ENCODE measurements at regions not wholly inside any gene's neighbourhood (a gene's known extent, or its start where the extent isn't known, plus 50 kb on each side); places are given as distances from the start of the nearest gene placed in this dataset.

DNA sequence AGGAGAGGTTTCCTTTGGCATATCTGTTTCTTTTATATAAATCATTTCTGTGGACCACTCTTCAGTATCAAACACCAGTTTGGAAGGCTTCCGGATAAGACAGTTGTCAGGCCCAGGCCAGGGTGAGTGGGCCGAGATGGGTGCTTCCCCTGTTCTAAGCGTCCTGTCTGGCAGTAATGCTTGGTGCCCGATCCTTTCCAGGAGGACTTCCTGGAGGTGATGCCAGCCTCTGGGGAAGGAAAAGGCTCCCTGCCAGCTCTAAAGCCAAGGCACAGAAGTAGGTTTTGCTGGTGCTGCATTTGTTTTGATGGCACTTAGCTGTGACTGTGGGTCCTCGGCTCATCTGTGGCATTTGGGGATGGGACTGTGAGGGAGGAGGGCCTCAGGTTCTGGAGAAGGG lies 124.4 kb upstream of the RTL1 start:
- no peak for DNase-seq

DNA sequence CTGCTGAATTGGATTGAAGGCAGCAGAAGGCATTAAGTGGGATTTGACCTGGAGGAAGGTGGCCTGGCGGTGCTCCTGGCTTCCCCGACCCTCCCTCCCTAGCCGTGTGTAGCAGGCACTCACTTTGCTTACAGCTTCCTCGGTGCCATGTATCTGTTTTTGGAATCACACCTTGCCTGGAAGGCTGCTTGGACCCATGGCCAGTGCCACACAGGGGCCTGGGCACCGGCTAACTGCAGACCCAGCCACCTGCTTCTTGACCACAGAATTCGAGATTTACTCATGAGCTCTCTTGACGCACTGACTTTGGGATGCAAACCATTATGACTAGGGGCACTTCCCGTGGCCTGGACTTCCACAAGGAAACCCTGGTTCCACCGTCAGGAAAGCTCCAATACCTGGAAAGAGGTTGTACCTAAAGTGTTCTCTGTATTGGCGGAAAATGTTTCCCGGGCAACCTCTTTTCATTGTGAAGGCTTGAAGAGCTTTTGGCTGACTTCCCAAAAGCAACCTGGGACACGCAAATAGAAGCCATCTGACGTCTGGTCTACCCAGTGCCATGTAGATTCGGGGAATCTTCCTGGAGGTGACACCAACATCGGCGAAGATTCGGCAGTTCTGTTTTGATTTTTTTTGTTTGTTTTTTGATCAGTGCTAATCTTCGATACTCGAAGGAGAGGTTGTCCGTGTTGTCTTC lies 125.6 kb upstream of the RTL1 start:
- peak; percentile 86 for DNase-seq

DNA sequence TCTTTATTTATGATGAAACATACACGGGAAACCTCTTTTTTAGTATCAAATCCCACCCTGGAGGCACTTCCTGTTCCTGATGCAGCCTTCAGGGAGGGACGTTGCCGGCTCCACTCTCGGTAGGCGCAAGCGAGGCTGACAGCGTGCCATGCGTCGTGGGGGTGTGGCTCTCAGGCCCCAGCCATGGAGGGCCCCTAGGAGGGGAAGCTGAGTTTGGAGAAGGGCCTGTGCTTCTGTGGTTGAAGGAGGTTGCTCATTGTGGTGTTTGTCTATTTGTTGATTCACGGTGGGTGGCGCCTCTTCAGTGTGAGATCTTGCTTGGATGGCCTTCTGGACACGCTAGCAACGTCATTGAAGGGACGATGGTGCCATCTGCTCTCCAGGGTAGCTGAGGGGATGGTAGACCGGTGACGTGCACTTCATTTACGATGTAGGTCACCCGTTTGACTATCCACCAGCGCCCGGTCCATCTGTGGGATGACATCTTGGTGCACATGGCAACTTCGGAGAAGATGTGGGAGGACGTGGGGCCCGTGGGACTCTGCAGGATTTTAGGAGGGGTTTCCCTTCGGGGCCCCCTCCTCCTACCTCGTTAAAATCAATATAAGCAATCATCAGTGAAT lies 126.3 kb upstream of the RTL1 start:
- DNase-seq = peak; percentile 63

DNA sequence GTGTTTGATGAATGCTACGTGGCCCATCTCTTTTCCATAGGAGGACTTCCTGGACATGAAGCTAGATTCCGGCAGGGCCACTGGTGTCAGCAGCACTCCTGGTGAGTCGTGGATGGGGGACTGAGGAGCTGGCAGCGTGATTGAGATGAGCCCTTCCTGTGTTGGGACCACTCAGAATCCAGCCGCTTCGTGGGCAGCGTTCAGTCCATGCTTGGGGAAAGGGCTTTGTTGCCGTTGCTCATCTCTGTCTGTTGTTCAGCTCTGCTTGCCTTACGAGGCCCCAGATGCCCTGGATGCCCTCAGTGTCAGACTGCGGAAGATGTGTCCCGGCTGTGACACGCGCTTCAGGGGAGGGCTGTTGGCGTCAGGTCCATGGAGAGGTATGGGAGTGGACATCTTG lies 127.1 kb upstream of the RTL1 start:
- DNase-seq = no peak

DNA sequence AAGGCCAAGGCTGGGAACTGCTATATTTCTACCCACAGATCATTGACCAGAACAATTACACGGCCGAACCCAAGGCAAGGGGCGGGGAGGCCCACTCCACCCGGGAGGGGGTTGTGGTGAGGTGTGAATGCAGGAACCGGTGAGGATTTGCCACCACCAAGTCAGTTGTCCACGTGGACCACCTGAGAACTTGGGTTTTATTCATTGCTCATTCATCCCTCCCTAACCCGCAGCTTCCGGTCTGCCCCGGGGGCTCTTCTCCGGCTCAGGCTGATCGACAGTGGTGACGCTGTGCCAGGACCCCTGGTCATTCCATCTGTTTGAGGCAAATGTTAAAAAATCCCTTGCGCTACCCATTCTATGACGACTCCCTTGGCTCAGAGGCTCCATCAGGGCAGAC lies 127.7 kb upstream of the RTL1 start:
- no peak for DNase-seq

DNA sequence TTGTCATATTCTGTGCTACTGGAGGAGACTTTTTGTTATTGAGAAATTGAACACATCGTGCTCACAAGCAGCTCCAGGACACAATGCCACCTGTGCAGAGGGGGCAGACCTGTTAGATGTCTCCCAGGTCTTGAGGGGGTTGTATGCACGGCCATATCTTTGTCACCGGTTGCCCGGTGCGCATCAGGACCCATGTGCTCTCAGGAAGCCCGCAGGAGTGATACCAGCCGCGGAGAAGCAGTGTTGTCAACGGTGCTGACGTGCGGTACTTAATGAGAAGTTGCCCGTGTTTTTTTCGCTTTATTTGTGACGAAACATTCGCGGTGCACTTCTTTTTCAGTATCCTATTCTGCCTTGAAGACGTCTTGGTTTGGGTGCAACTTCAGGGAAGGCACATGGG lies 128.2 kb upstream of the RTL1 start:
- DNase-seq = no peak

DNA sequence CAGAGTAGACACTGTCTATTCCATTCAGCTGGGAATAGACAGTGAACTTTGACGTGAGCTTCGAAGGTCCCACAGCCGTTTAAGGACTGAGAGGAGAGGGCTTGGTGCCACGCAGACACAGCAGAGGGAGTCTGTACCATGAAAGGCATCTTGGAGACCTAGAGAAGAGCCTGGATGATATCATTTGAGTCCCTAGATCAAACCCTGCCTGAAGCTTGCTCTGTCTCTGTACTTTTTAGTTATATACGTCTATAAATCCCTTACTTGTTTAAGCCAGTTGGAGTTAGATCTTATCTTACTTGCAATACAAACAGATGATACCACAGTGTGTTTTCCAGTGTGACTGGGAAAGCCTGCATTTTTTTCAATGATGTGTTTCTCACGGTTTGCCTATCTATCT lies 128.9 kb upstream of the RTL1 start:
- DNase-seq = no peak

DNA sequence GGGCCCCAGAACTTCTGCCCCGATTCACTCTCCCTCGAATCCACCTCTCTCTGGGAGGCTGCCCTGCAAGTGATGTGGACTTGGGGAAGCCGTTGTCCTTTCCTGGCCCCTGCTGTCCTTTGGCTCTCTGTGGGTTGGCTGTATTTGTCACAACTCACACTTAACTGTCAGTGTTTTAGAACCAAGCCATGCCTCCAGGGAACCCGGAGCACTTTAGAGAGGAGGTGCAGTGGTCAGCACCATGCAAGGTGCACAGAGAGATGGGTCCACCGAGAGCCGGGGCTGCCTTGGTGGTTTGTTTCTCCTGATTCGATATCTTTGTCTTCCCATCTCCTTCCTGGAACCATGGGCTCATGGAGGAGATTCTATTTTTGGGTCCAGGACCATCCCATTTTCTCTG lies 129.5 kb upstream of the RTL1 start:
- DNase-seq = no peak

DNA sequence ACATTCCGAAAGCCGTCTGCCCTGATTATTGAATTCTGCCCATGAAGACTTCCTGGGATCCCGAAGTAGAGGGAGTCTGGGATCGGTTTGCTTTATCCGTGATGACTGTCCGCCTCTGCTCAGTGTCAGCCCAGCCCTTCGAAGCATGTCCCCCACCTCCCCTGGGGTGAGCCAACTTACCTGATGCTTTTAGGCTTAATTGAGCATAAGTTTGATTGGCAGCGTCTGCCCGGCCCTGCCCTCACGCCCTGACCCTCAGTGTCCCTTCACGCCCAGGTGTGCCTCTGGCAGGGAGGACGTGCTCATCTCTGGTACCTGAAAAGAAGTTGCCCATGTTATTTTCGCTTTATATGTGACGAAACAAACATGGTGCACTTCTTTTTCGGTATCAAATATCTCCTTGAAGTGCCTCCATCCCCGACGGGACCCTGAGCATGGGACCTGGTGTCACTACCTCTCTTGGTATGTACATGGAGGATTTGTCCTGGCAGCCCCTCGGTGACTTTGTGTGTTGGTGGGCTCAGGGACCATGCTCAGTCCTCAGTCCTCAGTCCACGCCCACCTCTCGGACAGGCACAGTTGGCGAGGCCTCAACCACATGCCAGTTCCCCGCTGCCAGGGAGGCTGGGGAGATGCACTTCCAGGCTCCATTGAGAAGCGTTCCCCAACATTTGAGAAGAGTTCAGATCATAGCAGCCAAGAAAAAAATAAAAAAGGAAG lies 130.1 kb upstream of the RTL1 start:
- no peak for DNase-seq

DNA sequence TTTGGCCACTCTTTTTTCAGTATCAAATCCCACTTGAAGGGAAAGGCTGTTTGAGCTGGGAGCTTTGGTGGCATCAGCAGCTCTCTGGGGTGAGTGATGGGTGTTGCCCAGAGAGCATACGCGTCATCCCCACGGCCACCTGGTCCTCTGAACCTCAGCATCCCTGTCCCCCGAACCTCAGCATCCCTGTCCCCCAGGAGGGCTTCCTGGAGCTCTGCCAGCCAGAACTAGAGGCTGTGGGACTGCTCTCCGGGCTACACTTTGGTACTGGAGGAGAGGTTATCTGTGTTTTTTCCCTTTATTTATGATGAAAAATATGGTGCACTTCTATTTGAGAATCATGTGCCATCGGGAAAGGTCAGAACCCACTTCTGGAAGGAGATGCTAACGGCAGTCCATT lies 131.5 kb upstream of the RTL1 start:
- no peak for DNase-seq

DNA sequence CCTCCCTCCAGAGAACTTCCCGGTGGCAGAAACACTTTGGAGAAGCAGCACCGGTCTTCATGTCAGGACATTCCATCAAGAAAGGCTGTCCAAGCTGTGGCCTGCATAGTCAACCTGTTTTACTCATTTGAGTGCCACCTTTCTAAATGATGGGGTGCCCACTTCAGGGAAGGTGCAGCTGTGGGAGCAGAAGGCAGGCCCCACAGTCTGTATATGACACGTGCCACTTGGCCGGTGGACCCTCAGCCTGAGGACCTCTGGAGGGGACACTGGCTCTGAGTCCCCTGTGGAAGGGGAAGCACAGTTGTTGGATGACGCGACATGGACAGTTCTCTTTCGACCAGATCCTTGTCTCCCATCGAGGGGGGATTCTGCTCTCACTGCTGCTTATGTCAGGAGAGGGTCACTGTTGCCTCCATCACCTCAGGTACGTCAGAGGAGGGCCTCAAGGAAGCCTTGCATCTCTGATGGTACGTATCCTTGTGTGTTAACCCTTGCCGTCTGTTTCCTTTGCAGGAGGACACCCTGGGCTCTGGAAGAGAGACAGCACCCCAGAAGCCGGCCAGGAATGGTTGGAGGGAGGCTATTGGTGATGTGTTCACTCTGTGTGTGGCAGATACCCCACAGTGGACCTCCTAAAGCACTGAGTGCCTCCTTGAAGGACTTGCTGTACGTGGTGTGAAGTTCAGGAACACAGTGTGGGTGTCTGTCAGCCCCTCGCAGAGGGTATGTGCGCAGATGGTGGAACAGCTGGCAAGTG lies 132.1 kb upstream of the RTL1 start:
- DNase-seq = no peak

DNA sequence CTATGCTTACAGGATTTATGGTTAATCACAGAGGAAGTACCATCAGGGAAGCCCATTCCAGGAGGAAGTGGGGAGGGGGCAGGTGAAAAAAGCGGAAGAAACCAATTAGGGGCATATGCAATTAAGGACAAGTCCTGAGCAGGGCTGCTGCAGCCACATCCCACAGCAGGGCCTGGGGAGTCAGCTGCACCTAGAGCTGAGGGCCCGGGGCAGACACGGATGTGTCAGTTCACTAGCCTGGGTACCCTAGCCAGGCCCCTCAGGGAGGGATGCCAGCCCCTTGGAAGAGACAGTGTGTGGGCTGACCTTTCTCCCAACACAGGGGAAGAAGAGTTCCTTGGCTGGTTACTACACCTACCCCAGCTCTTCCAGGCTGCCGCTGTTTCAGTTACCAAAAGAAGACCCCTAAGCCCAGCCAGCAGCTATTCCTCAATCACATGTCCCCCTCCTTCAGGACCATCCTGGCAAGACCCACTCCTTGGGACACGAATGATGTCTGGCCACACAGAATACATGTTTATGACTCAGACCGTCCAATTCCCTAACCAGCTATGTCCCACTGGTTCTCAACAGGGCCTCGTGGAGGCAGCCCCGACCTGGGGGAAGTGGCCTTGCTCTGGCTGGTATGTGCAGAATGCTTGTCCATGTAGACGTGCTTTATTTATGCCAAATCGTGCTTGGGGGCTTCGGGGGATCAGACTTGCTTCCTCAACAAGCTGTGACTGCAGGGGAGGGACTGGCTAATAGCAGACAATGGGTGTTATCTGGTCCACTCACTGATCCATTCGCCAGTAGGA lies 133.7 kb upstream of the RTL1 start:
- no peak for DNase-seq

DNA sequence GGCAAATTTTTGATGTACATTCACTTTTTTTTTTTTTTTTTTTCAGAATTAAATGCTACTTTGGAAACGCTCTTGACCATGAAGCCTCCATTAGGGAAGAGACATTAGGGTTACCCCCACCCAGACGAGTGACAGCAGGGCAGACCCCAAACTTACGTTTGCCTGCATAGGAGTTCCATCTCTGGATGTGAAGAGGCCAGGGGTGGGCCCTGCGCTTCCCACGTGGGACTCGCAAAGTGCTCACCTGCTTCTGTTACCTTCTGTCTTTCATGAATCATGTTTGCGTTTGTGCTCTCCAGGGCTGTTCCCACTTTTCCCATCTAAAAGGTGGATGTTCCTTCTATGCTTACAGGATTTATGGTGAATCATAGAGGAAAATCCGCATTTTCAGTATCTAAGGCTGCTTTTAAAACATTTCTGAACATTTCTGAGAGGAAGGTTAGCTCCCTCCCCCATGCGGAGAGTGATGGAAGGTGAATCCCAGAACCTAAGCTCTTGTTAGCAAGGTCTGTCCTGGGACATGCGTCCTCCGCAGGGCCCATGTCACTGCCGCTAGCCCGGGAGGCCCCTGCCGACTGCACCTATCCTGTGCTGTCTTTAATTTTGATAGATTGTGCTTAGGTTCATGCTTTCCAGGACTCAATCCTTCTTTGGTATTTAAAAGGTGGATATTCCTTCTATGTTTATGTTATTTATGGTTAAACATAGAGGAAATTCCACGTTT lies 135.7 kb upstream of the RTL1 start:
- no peak for DNase-seq

DNA sequence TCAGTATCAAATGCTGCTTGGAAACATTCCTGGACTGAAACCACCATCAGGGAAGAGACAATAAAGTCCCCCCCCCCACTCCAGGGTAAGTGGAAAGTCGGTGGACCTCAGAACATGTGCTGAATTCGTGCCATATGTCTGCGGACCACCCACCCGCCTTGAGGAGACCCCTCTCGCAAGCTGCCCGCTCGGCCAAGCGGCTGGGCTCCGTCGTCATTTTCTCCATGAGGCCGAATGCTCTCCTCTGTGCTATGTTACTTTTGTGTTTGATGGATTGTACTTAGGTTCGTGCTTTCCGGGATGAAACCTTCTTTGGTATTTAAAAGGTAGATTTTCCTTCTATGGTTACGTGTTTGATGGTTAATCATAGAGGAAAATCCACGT lies 136.2 kb upstream of the RTL1 start:
- no peak for DNase-seq

DNA sequence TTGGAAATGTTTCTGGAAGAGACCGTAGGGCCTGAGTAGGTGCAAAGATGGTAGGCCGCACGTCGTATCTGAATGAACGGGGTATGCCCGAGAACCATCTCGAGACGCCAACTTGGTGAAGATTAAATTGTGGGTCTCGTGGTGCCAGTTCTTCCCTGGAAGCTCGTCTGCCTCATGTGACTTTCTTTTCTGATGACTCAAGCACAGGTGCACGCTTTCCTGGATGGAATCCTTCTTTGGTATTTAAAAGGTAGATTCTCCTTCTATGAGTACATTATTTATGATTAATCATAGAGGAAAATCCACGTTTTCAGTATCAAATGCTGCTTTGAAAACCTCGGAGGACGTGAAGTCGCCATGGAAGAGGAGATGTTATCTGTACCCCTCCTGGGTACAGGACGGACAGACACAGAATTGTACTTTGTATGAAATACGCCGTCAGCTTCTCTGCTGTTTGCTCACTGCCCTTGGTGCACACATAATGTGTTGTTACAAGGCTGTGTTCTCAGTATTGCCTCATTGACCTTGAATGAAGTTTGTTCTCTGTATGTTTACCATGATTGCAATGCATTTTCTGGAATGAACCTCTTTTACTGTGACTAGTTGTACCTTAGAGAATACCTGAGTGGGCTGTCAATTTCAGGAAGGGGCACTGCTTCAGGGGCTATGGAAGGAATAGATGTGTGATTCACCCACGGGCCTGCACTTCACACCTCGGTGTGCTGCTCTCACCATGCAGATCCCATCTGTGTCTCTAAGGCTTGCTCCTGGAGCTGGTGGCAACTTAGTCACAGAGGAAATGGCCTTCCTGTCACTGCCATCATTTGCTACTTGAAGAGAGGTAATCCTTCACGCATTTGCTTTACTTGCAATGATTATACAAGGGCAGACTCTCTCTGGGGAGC lies 137.3 kb upstream of the RTL1 start:
- no peak for DNase-seq

DNA sequence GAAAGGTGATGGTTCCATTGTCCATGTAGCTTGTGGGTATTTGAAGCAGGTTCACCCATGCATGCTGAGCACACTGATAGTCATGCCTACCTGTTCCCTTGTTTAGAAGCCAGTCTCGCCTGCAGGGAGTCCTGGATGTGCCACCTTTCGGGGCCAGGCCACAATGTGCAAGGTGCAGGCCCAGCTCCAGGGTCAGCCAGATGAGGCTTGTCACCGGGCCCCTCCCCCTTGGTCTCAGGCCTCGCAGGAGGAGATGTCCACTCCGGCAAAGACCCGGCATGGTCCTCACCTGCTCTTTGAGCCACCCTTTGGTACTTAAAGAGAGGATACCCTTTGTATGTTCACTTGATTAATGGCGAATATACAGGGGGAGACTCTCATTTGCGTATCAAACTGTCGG lies 140.4 kb upstream of the RTL1 start:
- DNase-seq = no peak

DNA sequence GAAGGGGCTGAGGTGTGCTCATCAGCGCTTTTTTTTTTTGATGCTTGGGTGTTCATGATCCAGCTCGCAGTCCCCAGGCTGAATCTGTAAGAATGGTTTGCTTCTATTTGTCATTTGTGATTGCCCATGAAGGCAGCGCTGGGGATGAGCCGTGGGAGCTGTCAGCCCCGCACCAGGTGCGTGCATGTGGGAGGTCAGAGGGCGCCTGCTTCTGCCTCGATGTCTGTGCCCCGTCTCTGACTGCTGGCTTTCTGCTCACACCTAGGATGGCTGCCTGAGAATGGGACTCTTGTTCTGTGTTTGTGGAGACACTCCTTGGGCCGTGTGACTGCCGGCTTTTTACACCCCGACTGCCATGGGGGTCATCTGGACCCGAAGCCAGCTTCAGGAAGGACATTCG lies 141.2 kb upstream of the RTL1 start:
- no peak for DNase-seq

DNA sequence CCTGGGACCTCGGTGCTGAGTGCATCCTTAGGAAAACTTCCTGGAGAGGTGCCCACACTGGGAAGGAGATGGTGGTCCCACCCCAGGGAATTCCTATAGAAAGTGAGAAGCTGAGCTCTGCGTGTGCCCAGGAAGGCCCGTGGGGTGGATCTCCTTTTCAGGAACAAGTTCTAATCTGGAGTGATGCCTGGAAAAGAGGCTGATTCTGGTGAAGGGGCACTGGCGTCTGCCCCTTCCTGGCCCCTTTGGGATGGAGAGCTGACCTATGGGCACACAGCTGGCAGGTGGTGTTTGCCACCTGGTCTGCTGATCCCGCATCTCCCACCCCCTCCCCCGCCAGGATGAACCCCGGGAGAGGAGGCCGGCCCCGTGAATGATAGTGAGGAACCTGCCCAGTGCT lies 142.0 kb upstream of the RTL1 start:
- DNase-seq = no peak

DNA sequence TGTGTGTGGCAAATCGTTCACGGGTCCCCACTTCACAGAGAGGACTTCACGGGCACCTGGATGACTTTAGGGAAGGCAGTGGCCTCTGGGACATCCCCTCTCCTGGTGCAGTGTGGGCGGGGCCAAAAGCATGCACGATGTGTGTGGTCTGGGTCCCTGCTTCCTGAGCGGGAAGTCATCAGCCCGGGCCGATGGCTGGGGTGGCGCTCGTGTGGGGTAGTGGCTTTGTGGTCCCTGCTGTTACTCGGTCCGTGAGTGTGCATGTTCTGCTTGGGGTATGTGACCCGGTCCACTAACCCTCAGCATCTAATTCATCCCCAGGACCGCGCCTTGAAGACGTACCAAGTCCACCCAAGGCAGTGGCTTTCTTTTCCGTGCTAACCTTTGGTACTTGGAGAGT lies 142.5 kb upstream of the RTL1 start:
- no peak for DNase-seq

DNA sequence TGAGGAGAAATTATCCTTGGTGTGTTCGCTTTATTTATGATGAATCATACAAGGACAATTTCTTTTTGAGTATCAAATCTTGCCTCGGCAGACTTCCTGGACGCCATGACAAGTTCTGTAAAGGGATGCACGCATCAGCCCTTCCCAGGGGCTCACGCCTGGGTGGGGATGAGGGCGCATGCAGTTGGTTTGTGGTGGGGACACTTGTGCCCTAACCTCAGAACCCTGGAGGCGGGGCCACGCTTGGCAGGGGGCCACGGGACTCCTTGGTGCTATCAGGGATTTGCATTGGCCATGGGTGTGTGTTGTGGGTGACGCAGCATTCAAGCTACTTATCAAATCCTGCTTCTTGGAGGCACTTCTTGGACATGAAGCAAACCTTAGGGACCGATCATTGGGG lies 143.8 kb upstream of the RTL1 start:
- DNase-seq = no peak

DNA sequence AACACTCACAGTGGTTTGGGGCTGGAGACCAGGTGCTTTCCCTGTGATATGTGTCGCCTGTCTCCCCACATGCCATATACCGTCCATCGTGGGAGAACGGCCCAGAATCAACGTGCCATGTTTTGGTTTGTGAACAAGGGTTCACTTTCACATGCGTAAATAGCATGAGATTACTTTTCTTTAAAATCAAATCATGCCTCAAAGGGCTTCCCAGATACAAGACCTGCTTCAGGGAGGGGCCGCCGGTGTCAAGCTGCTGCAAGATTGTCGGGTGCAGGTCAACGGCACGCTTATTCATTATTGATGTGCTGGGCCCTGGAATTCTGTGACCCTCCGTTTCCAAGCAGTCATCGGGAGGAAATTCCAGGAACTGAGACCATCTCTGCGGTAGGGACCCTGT lies 145.2 kb upstream of the RTL1 start:
- DNase-seq = no peak

Measured in NCI-H2029 (cell line).